WERI-Rb-1 (cell line): ENCODE measurements at regions not wholly inside any gene's neighbourhood (a gene's known extent, or its start where the extent isn't known, plus 50 kb on each side); places are given as distances from the start of the nearest gene placed in this dataset.

Experiments used
- DNase-seq: peaks from one replicate; pipeline ENCODE4 v3.0.0-alpha.2; 2020
- H3K27ac ChIP-seq: fragments of 250-450 bp; sonication (Bioruptor Pico); 2 replicates; pipeline ENCODE4 v1.5.1; 2020; ENCODE audit warnings: mild to moderate bottlenecking, moderate library complexity
- H3K27me3 ChIP-seq: fragments of 250-450 bp; sonication (Bioruptor Pico); 2 replicates; pipeline ENCODE4 v1.5.1; 2021; ENCODE audit warnings: mild to moderate bottlenecking, low read depth, moderate library complexity; ENCODE audit not compliant: insufficient read depth, severe bottlenecking
- H3K36me3 ChIP-seq: fragments of 250-450 bp; sonication (Bioruptor Pico); 2 replicates; pipeline ENCODE4 v1.5.1; 2020; ENCODE audit warnings: mild to moderate bottlenecking, moderate library complexity
- H3K4me3 ChIP-seq: 2 replicates; pipeline ENCODE4 v1.5.1; 2011; ENCODE audit warnings: low read depth, mild to moderate bottlenecking, control low read depth, low read length
- H3K9me3 ChIP-seq: fragments of 250-450 bp; sonication (Bioruptor Pico); 2 replicates; pipeline ENCODE4 v1.5.1; 2021; ENCODE audit warnings: mild to moderate bottlenecking, moderate library complexity; ENCODE audit not compliant: severe bottlenecking
- TF ChIP-seq, protein P1 (sequence below): IDR thresholded peaks from 2 replicates; pipeline ENCODE4 v1.5.1; 2011; ENCODE audit warnings: low read depth, mild to moderate bottlenecking, control low read depth, inconsistent platforms, low read length

DNA sequence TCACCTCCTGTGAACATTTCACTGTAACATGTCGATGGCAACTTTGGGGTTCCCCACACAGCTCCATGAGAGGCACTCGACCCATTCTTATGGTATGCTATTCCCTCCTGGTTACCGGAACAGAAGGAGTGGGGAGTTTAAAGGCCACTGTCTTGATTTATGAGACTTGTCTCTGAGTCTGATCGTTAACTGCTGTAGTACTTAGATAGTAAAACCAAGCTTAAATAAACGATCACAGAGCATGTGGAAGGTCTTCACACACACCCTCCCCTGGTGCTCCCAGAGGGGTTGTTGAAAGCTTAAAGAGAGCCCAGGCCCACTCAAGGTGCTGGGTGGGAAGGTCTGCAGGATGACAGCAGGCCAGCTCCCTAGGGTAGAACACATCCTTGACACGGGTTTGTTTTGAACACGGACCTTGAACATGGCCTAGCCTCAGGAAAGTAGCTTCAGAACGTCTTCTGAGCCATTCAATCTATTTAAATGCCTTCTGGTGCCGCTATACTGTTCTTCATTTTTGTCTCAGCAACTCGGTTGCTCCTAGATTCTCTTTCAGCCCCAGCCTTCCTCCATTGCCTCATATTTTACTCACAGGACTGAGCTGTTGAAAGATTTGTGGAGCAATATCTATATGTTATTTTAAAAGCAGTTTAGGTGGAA is 335.3 kb downstream of the FGFR2 start:
- TF ChIP-seq, protein P1, sequence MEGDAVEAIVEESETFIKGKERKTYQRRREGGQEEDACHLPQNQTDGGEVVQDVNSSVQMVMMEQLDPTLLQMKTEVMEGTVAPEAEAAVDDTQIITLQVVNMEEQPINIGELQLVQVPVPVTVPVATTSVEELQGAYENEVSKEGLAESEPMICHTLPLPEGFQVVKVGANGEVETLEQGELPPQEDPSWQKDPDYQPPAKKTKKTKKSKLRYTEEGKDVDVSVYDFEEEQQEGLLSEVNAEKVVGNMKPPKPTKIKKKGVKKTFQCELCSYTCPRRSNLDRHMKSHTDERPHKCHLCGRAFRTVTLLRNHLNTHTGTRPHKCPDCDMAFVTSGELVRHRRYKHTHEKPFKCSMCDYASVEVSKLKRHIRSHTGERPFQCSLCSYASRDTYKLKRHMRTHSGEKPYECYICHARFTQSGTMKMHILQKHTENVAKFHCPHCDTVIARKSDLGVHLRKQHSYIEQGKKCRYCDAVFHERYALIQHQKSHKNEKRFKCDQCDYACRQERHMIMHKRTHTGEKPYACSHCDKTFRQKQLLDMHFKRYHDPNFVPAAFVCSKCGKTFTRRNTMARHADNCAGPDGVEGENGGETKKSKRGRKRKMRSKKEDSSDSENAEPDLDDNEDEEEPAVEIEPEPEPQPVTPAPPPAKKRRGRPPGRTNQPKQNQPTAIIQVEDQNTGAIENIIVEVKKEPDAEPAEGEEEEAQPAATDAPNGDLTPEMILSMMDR: no peak
- no peaks in the 10 kb centered on the region for H3K36me3 ChIP-seq
- H3K4me3 ChIP-seq: no peak overlapping the region
- H3K27ac ChIP-seq: no peak overlapping the region
- no peaks in the 10 kb centered on the region for H3K27me3 ChIP-seq
- no peaks in the 10 kb centered on the region for H3K9me3 ChIP-seq
- DNase-seq: no peak

DNA sequence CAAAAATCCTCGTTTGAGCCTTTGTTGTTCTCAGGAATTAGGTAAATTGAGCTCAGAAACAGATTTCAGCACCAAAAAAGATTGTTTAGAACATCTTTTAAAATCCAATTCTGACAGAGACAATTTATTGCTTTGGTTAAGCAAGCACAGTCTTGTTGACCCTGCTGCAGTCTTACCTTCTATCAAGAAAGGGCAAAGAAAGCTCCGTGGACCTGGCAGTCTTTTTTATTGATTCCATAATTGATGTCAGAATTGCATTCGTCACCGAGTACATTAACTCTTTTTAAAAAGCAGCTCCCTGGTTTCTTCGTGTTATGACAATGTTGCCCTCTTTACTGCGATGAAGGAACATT is 334.8 kb downstream of the FGFR2 start:
- TF ChIP-seq, protein P1: no peak
- no peak for DNase-seq
- H3K4me3 ChIP-seq: no peak overlapping the region
- no peaks in the 10 kb centered on the region for H3K36me3 ChIP-seq
- no peaks in the 10 kb centered on the region for H3K27me3 ChIP-seq
- no peak overlapping the region for H3K27ac ChIP-seq
- H3K9me3 ChIP-seq: no peaks in the 10 kb centered on the region

DNA sequence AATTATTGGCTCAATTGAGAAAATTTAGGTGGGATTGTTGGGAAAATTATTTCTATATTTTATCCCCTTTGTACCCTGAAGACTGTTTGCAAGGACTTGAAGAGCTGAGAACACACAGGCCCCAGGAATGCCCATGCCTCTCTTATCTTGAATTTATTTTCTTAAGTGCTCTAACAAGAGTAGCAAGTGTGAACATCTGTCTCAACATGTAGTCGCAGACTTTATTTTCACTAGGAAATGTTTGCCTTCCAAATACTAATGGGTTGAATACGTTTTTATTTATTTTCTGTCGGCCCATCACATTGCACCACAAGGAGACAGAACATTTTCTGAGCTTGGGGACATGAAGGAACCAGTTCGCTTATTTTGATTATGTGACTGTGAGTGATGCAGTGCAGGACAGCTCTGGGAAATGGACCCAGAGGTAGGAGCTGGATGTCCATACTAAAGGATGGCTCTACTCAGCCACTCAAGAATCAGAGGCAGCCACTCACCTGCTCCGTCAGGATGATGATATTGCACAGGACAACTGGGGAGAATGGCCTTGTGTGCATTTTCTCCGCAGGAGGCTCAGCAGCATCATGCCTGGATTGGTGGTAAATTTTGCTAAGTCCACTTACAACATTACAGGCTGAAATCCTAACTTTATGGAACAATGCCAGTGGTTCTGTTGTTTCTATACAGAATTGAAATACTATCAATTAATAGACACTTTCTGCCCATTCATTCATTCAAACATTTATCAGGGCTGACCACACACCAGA is 332.7 kb downstream of the FGFR2 start:
- Histone ChIP-seq H3K27me3 (no peaks in the 10 kb centered on the region), H3K9me3 (no peaks in the 10 kb centered on the region), H3K4me3 (no peak overlapping the region), H3K27ac (no peak overlapping the region), H3K36me3 (no peaks in the 10 kb centered on the region)
- TF ChIP-seq, protein P1: no peak
- no peak for DNase-seq

DNA sequence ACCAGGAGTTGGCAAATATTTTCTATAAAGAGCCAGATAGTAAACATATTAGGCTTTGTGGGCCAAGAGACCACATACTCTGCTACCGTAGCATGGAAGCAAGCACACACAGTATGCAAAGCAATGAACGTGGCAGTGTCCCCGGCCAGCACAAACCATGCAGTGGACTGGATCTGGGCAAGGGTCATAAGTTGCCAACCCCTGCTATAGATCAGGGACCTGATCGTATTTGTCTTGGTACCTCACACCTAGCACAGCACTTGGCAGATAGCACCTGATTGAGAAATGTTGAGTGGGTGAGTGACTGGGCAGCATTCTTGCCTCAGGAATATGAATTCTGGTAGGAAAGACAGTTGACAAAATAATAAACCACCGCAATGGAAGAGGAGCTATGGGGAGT is 331.9 kb downstream of the FGFR2 start:
- no peak for DNase-seq
- Histone ChIP-seq H3K9me3 (no peaks in the 10 kb centered on the region), H3K27ac (no peak overlapping the region), H3K27me3 (no peaks in the 10 kb centered on the region), H3K36me3 (no peaks in the 10 kb centered on the region), H3K4me3 (no peak overlapping the region)
- TF ChIP-seq, protein P1: no peak

DNA sequence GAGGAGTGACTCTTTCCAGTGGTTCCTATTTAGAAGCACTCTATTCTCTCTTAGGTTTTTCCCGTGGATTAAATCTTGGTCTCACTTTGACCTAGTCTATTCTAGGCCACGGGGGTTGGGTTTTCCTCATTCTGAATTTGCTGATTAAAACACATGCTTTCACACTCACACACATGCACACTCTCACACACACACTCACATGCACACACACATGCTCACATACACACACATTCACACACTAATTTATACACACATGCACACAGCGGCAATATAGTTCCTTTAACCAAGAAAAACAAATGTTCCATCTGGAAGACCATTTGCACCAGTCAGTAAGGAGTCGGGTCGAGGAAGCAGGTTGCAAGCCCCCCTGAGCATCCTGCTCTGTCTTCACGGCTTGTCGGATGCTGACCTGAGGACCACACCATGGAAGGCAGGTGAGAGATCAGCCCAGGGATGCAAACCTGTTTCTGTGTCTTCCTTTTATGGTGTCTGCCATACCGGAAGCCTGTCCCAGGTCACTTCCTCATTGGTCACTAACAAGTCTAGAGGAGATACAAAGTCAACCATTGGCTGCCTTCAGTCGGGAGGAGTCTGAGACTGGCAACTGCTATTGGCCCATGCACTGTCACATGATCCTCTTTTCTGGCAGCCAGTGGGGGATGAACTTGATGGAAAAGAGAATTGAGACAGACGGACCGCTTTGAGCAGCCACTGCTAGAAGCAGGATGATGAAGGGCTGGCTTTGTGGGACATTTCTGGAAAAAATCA is 330.8 kb downstream of the FGFR2 start:
- Histone ChIP-seq H3K27me3 (no peaks in the 10 kb centered on the region), H3K27ac (no peak overlapping the region), H3K4me3 (no peak overlapping the region), H3K9me3 (no peaks in the 10 kb centered on the region), H3K36me3 (no peaks in the 10 kb centered on the region)
- TF ChIP-seq, protein P1: no peak
- DNase-seq: no peak
